ENCODE measurements at regions not wholly inside any gene's neighbourhood (a gene's known extent, or its start where the extent isn't known, plus 50 kb on each side); places are given as distances from the start of the nearest gene placed in this dataset.

- no peak overlapping the region for H3K4me2 ChIP-seq (ENCODE audit: low read length)
- H2AFZ ChIP-seq (ENCODE audit: low read depth, low read length): no peak overlapping the region
- H3K79me2 ChIP-seq (ENCODE audit: low read length): no peaks in the 10 kb centered on the region
- H3K4me1 ChIP-seq (ENCODE audit: low read length): peaks cover 6% of the 10 kb centered on the region
- no peak overlapping the region for H3K9ac ChIP-seq (ENCODE audit: low read length)
- no peaks in the 10 kb centered on the region for H4K20me1 ChIP-seq (ENCODE audit: insufficient read depth, low read length)
- H3K36me3 ChIP-seq (replicated peaks; ENCODE audit: low read depth, low read length): no peaks in the 10 kb centered on the region
- TF ChIP-seq CTCF (IDR thresholded peaks at IDR 0.05; ENCODE audit: low read depth, low read length) (no peak), EZH2phosphoT487 (IDR thresholded peaks at IDR 0.05; ENCODE audit: low read depth) (no peak)
- peaks cover 6% of the 10 kb centered on the region for H3K27me3 ChIP-seq (ENCODE audit: low read depth, low read length)
- no peak overlapping the region for H3K27ac ChIP-seq (ENCODE audit: low read length)
- no peak overlapping the region for H3K4me3 ChIP-seq (ENCODE audit: low read length)
- no peaks in the 10 kb centered on the region for H3K9me3 ChIP-seq (ENCODE audit: insufficient read depth, low read length)
Measured at GRCh38 chr2:41621095-41621494, 426.7 kb upstream of the PKDCC start.

- Histone ChIP-seq H3K4me1 (ENCODE audit: low read length) (peaks cover 6% of the 10 kb centered on the region), H3K9ac (ENCODE audit: low read length) (no peak overlapping the region), H3K36me3 (replicated peaks; ENCODE audit: low read depth, low read length) (no peaks in the 10 kb centered on the region), H3K9me3 (ENCODE audit: insufficient read depth, low read length) (no peaks in the 10 kb centered on the region), H2AFZ (ENCODE audit: low read depth, low read length) (no peak overlapping the region), H3K79me2 (ENCODE audit: low read length) (no peaks in the 10 kb centered on the region), H3K4me3 (ENCODE audit: low read length) (no peak overlapping the region), H3K27me3 (ENCODE audit: low read depth, low read length) (peaks cover 6% of the 10 kb centered on the region), H4K20me1 (ENCODE audit: insufficient read depth, low read length) (no peaks in the 10 kb centered on the region), H3K4me2 (ENCODE audit: low read length) (no peak overlapping the region), H3K27ac (ENCODE audit: low read length) (no peak overlapping the region)
- TF ChIP-seq CTCF (IDR thresholded peaks at IDR 0.05; ENCODE audit: low read depth, low read length) (no peak), EZH2phosphoT487 (IDR thresholded peaks at IDR 0.05; ENCODE audit: low read depth) (no peak)
Measured at GRCh38 chr2:41621563-41621962, 426.3 kb upstream of the PKDCC start.

- Histone ChIP-seq H3K27me3 (ENCODE audit: low read depth, low read length) (peaks cover 6% of the 10 kb centered on the region), H4K20me1 (ENCODE audit: insufficient read depth, low read length) (no peaks in the 10 kb centered on the region), H2AFZ (ENCODE audit: low read depth, low read length) (no peak overlapping the region), H3K4me3 (ENCODE audit: low read length) (no peak overlapping the region), H3K27ac (ENCODE audit: low read length) (no peak overlapping the region), H3K9me3 (ENCODE audit: insufficient read depth, low read length) (no peaks in the 10 kb centered on the region), H3K79me2 (ENCODE audit: low read length) (no peaks in the 10 kb centered on the region), H3K9ac (ENCODE audit: low read length) (no peak overlapping the region), H3K4me1 (ENCODE audit: low read length) (peaks cover 6% of the 10 kb centered on the region), H3K36me3 (replicated peaks; ENCODE audit: low read depth, low read length) (no peaks in the 10 kb centered on the region), H3K4me2 (ENCODE audit: low read length) (no peak overlapping the region)
- no peak for TF ChIP-seq CTCF (IDR thresholded peaks at IDR 0.05; ENCODE audit: low read depth, low read length)
- no peak for TF ChIP-seq EZH2phosphoT487 (IDR thresholded peaks at IDR 0.05; ENCODE audit: low read depth)
Measured at GRCh38 chr2:41622301-41622700, 425.5 kb upstream of the PKDCC start.

- Histone ChIP-seq H3K9me3 (ENCODE audit: insufficient read depth, low read length) (no peaks in the 10 kb centered on the region), H3K79me2 (ENCODE audit: low read length) (no peaks in the 10 kb centered on the region), H4K20me1 (ENCODE audit: insufficient read depth, low read length) (no peaks in the 10 kb centered on the region), H3K27me3 (ENCODE audit: low read depth, low read length) (no peaks in the 10 kb centered on the region), H3K9ac (ENCODE audit: low read length) (no peak overlapping the region), H3K27ac (ENCODE audit: low read length) (no peak overlapping the region), H3K36me3 (replicated peaks; ENCODE audit: low read depth, low read length) (no peaks in the 10 kb centered on the region), H3K4me2 (ENCODE audit: low read length) (no peak overlapping the region), H2AFZ (ENCODE audit: low read depth, low read length) (no peak overlapping the region), H3K4me1 (ENCODE audit: low read length) (no peaks in the 10 kb centered on the region), H3K4me3 (ENCODE audit: low read length) (no peak overlapping the region)
- no peak for TF ChIP-seq CTCF (IDR thresholded peaks at IDR 0.05; ENCODE audit: low read depth, low read length)
Measured at GRCh38 chr2:41626936-41627335, 420.9 kb upstream of the PKDCC start.
